IPS-NIHi11 (cell line): ENCODE measurements at regions not wholly inside any gene's neighbourhood (a gene's known extent, or its start where the extent isn't known, plus 50 kb on each side); places are given as distances from the start of the nearest gene placed in this dataset.
"Not testable (repeated sequence)": the region's sequence is repeated elsewhere in the genome, so short reads cannot be mapped to it uniquely, and the experiment has no call there.

Source experiments
- DNase-seq: peaks from one replicate; pipeline ENCODE4 v3.0.0; 2012; ENCODE audit warnings: mixed read lengths, low spot score

DNA sequence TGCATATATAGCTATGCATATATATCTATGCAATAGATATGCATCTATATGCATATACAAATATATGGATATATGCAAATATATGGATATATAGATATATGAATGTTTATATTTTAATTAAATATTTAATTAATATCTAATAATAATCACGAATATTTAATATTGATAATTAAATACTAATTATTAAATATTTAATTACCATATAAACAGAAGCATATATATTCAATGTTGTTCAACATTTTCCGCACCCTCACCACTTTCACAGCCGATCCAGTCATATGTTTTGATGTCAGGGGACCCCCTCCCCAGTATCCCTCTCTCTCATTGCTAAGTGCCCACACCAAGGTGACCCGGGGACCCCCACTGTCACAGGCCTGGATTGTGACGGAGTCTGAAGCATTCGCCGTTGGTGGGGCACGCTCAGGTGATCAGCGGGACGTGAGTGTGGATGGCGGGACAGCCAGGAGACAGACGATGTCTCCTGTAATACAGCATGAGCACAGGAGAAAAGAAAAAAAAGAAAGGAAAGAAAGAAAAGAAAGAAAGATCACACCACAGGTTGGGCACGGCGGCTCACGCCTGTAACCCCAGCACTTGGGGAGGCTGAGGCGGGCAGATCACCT lies 199.7 kb downstream of the CRLF2 start:
- no peak for DNase-seq

DNA sequence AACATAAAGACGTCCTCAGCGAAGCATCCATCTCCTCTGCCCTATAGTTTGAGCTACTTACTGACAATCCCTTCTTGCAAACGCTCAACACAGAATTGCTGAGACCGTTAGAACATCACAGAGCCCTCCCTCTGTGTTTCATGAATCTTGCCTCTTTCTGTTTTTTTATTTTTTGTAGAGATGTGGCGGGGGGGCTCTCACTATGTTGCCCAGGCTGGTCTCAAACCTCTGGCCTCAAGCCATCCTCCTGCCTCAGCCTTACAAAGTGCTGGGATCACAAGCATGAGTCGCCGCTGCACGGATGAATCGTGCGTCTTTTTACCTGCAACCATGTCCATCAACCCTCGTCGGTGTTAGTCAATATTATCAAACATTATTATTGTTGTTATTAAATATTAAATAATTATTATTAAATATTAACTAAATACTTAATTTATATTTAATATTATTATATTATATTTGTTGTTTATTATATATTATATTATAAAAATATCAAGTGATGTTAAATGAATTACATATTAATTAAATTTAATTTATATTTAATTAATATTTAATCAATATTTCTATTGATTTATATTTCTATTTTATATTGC lies 200.7 kb downstream of the CRLF2 start:
- no peak for DNase-seq

DNA sequence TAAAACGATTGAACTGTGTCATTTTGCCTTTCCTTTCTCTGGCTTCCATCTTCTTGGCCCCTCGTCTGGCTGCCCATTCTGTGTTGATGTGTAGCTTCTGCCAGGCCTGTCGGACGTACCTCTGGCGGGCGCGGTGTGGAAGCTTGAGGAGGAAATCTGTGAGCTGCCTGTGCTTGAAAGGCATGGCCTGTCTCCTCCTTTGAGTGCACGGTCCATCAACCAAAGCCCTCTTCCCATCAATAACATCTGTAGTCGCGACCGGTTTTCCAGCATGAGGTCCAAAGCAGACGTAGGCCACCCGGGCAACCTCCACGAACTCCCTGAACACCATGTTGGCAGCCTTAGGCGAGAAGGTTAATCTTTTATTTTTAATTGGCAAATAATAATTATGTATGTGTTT lies 202.7 kb downstream of the CRLF2 start:
- DNase-seq, result no peak

DNA sequence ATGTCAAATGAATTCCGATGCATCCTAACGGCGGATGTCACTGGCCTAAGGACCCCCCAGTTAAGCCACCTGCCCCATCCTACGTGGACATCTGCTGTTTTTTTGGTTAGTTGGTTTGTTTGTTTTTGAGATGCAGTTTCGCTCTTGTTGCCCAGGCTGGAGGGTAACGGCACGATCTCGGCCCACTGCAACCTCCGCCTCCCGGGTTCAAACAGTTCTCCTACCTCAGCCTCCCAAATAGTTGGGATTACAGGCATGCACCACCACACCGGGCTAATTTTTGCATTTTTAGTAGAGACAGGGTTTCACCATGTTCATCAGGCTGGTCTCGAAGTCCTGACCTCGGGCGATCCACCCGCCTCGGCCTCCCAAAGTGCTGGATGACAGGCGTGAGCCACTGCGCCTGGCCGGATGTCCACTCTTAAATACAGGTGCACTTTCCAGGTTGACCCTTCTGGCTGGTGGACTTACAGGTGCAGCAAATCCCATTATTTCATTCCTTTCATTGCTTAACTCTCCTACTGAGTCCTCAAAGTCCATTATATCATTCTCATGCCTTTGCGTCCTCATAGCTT lies 206.2 kb downstream of the CRLF2 start:
- no peak for DNase-seq

DNA sequence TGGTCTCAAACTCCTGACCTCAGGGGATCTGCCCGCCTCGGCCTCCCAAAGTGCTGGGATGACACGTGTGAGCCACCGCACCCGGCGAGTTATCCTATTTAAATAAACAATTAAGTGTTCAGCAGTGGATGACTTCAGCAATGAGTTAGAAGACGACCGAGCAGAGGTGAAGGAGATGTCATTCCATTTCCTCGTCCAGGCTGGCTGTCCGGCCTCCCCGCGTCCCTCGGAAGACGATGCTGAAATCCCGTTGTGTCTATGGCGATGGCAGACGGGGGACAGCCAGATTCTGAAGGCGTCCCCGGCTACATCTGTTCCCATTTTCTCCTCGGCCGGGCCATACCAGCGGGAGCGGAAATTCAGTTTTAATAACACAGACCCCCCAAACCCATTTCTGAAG lies 209.8 kb downstream of the CRLF2 start:
- DNase-seq, result no peak

DNA sequence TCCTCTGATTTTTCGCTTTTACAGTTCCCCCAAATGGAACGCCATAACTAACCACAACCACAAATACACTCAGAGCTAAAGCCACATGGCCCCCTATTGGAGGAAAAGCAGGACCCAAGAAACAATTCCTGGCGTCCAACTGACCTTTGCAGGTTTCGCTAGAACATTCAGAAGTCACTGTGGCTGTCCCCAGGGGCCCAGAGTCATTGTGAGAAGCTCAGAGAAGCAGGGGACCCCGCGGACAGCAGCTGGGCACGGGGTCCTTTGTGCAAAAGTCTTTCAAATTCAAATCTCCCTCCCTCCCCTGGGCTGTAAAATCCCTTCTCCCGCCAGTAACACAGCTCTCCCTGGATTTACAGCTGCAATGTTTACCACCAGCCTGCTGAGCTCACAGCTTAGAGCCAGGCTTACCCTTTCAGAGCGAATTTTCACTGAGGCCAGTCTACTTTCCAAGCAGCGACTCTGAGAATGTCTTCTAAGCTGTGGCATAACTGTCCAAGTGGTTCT lies 214.8 kb downstream of the CRLF2 start:
- peak; percentile 46 for DNase-seq

DNA sequence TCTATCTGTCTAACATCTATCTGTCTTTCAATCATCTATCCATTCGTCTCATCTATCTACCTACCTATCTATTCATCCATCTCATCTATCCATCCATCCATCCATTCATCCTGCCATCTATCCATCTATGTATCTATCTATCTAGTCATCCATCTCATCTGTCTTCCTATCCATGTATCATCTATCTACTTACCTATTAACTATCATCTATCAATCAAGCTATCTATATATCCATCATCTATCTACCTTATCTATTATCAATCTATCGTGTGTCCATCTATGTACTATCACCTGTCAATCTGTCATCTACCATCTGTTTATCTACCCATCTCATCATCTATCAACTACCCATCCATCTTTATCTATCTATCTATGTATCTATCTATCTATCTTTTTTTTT lies 217.7 kb downstream of the CRLF2 start:
- DNase-seq, result no peak

DNA sequence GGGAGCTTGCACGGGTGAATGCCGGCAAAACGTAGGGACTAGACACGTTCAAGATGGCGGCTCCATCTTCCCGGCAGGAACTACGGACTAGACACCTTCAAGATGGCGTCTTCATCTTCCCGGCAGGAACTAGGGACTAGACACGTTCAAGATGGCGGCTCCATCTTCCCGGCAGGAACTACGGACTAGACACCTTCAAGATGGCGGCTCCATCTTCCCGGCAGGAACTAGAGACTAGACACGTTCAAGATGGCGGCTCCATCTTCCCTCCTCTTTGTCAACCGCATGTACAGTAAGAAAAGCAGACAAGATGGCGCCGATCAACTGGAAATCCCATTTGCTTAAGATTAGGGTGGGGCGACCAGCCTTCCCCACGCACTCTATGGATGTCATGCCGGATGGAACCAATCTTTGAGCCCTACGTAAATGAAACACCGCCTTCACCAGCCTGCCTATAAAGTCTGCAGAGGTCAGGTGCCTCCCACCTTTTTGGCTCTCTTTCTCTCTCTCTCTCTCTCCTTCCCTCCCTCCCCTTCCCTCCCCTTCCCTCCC lies 222.4 kb downstream of the CRLF2 start:
- DNase-seq, result no peak

DNA sequence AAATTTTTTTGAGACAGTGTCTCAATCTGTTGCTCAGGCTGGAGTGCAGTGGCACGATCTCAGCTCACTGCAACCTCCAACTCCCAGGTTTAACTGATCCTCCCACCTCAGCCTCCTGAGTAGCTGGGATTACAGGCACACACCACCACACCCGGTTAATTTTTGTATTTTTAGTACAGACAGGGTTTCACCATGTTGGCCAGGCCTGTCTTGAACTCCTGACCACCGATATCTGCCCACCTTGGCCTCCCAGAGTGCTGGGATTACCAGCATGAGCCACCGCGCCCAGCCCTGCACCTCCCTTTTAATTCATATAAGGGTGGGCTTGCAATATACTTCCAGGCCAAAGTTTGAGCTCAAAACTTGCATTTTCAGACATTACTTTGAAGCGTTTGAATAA lies 223.9 kb downstream of the CRLF2 start:
- DNase-seq, result not testable (repeated sequence)

DNA sequence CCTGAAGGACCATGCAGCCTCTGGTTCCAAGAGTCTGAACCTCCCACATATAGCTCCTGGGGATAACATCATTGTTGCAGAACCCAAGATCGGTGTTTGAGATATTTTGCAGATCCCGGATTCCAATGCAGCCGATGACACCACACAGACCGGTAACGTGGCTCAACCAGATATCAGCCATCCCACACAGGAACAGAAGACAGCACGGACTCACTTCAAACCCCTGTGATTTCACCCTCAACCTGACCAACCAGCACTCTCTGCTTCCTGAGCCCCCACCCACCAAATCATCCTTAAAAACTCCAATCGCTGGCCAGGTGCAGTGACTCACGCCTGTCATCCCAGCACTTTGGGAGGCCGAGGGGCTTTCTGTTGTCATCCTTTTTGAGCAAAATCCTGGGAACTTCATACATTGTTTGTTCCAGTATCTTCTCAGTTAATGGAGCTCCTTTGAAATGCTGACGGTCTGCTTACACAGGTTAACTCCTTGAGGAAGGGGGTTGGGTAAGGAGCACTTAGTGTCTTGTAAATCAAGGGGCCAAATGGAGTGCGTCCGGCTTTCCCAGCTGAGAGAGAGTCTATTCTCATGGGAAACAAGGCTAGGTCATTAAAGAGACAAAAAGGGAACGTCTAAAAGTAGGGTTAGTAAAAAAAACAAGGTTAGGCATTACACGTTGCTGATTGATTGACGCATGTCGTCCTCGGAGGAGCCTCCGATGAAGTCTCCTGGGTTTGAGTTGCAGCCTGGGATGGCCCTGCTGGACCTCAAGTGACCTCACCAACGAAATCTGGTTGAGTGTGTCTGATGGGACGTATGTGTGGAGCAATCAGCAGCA lies 230.4 kb downstream of the CRLF2 start:
- DNase-seq, result peak; percentile 40

DNA sequence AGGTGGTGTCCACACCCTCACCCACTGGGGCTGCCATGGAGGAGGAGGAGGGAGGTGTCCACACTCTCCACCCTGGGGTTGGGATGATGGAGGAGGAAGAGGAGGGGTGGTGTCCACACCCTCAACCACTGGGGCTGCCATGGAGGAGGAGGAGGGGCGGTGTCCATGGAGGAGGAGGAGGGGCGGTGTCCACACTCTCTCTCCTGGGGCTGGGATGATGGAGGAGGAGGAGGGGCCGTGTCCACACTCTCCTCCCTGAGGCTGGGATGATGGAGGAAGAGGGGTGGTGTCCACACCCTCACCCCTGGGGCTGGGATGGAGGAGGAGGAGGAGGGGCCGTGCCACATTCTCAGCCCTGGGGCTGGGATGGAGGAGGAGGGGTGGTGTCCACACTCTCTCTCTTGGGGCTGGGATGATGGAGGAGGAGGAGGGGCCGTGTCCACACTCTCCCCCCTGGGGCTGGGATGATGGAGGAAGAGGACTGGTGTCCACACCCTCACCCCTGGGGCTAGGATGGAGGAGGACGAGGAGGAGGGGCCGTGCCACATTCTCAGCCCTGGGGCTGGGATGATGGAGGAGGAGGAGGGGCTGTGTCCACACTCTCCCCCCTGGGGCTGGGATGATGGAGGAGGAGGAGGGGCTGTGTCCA lies 231.7 kb downstream of the CRLF2 start:
- no peak for DNase-seq

DNA sequence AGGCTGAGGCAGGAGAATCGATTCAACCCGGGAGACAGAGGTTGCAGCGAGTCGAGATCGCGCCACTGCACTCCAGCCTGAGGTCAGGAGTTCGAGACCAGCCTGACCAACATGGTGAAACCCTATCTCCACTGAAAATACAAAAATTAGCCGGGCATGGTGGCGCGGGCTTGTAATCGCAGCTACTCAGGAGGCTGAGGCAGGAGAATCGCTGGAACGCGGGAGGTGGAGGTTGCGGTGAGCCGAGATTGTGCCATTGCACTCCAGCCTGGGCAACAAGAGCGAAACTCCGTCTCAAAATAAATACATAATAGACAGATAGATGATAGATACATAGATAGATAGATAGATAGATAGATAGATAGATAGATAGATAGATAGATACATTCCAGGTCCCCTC lies 233.3 kb downstream of the CRLF2 start:
- DNase-seq, result not testable (repeated sequence)

DNA sequence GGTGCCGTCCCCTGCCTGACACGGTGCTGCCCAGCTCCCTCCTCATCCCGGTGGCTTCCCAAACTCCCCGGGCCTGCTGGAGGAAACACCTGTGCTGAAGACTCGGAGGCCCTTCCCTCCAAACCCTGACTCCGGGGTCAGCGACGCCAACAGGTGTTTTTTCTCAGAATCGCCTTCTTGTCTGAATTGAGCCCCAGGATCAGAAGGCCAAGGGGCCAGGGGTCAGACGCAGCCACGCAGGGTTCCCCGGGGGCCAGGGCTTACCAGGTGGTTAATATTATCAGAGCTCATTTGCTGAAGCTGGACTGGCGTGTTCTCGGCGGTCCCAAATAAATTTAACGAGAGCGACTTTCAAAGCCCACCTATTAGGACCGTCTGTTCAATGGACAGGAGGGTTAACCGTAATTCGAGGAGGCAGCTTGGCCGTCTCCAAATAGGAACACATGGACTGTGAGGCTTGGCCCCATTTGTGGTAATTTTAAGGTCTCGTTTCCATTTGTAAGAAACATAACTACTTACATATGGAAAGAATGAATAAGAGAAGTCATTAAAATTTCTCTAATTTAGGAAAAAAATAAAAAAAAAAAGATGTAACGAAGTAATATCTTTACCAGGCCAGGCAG lies 239.3 kb downstream of the CRLF2 start:
- no peak for DNase-seq

DNA sequence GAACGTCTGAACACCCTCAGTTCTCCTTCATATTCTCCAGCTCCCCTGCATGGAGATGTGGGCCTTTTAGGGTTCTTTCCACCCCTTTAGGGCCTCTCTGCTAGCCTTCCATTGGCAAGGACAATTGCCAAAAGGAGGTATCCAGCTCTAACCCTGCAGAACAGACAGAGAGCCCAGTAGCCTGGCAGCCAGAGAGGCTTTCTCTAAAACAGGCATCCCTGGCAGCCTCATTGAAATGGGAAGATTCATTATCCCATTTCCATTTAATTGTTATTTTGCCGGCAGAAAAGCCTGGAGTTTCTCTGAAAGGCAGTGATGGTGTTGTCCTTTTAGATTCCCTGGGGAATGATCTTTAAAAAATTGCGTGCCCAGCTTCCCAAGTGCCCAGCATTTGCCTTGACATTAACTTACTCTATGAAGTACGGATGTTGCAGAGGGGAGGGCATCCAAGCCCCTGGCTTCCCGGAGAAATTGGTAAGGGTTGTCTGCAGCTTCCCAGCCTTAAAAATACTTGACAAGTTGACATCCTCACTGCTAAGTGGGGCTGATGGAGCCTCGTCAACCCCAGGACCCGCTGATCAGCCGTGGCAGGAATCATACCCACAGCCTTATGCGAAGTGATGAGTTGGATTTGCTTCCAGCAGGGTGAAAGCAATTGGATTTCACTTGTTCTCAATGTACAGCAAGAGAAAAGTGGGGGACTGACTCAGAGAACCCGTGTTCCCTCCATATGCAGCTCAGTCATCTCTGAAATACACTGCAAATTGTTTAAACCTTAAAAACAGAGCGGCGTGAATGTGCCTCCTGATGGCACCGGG lies 244.1 kb downstream of the CRLF2 start:
- DNase-seq, result no peak

DNA sequence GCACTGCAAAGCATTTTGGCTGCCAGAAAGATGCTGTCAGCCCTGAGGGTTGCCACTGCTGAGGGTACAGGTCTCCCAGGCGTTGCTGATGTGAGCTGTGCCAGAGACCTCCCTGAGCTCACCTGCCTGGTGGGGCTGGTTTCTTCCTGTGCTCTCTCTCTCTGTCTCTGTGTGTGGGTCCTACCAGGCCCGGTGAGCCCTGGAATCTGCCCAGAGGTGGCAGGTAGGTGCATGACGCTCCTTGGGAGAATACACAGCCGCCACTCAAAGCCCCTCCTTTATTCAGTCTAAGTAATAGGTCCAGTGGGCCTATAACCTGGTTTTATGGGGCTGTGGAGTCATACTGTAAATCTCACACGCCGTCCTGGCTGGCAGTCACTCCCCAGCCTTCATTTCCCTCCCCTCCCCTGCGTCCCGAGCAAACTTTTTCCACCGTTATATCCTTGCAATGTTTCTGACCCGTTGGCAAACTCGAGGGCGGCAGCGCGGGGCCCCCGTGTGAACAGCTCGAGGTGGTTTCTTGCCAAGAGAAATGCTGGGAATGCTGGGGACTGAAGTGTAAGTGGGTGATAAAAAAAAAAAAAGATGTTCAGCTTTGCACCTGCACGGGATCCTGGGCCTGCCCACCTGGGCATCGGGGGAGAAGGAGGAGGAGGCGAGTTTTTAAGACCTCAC lies 245.9 kb downstream of the CRLF2 start:
- no peak for DNase-seq

DNA sequence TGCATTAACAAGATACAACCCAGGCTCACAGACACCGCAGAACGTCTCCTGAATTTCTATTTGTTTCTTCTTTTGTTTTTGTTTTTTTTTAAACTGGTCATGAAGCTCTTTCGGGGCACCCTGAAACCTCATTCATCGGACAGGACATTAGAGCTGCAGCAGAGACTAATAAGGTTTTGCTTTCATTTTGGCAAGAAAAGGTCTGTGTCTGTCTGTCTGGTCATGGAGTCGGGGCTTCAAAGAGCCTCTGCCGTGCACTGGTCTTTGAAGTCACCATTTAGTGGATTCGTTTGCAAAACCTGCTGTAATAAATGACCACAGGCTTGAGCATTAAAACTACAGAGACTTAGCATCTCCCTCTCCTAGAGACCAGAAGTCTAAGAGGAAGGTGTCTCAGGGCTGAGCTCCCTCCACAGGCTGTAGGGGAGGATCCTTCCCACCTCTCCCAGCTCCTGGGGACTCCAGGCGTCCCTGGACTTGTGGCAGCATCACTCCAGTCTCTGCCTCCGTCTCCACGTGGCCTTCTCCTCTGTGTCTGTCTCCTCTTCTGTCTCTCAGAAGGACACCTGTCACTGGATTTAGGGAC lies 247.5 kb downstream of the CRLF2 start:
- DNase-seq, result no peak

DNA sequence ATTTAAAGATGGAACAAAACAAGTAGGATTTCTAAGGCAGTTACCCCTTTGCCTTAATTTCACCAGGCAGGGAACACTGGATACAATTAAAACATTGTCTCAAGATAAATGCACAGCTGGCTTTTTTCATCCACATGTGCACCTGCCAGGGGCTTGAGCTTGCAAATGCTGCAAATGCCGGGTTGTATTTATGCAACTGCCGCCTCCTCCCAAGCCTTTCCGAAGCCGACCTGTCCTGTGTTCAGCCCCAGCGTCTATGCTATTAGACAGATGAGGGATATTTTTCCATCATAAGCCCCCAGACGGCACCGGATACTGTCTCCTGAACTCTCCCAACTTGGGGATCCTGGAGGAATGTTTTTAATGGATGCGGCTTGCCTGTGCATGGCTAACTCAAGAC lies 251.6 kb downstream of the CRLF2 start:
- no peak for DNase-seq

DNA sequence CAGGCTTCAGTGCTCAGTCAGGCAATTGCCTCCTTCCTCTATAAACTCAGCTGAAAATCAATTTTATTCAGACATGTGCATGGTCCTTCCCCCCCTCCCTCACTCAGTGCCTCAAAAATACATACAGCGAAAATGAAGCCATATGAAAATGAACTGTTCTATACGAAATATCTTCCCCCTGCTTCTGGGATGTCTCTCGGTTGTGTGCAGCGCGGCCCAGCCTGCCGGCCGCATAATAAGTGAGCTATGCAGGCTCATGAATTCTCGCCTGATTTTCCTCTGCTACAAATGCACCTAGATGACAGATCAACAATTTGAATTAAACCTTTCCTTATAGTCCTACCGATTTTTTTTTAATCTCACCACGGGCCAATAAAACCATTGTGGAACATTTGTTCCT lies 252.9 kb downstream of the CRLF2 start:
- DNase-seq, result no peak

DNA sequence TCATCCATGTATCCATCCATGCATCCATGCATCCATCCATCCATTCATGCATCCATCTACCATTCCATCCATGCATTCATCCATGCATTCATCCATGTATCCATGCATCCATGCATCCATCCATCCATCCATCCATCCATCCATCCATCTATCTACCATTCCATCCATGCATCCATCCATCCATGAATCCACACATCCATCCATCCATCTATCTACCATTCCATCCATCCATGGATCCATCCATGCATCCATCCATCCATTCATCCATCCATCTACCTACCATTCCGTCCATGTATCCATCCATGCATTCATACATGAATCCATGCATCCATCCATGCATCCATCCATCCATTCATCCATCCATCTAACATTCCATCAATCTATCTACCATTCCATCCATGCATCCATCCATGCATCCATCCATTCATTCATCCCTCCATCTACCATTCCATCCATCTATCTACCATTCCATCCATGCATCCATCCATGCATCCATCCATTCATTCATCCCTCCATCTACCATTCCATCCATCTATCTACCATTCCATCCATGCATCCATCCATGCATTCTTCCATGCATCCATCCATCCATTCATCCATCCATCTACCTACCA lies 257.2 kb downstream of the CRLF2 start:
- DNase-seq, result not testable (repeated sequence)
